Left kidney (tissue), 1 donor: ENCODE measurements at regions not wholly inside any gene's neighbourhood (a gene's known extent, or its start where the extent isn't known, plus 50 kb on each side); places are given as distances from the start of the nearest gene placed in this dataset.

Source experiments
- DNase-seq: peaks from one replicate; pipeline ENCODE4 v3.0.0-alpha.2; 2013

- DNase-seq: no peak
These were observed 52.0 kb upstream of the IRX6 start for GRCh38 chr16:55271945-55272513.

GRCh38 chr16:55272744-55273143, 51.3 kb upstream of the IRX6 start:
- no peak for DNase-seq

GRCh38 chr16:55273356-55273755, 50.6 kb upstream of the IRX6 start:
- no peak for DNase-seq

- DNase-seq: no peak
These were observed 50.0 kb upstream of the IRX6 start for GRCh38 chr16:55273959-55274358.
